IMR-90 (cell line): ENCODE measurements at regions not wholly inside any gene's neighbourhood (a gene's known extent, or its start where the extent isn't known, plus 50 kb on each side); places are given as distances from the start of the nearest gene placed in this dataset.

Experiments
- ATAC-seq: fragments of 200-7000 bp; cut with Tn5 transposase; 2 replicates; pipeline ENCODE4 v1.9.1; 2020; ENCODE audit warnings: low read depth, mild to moderate bottlenecking, moderate library complexity
- BruUV-seq: library from RNA; stranded (reverse); fragments of 400-500 nt; replicated peaks from 2 replicates; lab custom pipeline; 2021; lab: Mats Ljungman, UMichigan
- CTCF ChIA-PET: fragments of 300-600 bp; formaldehyde crosslinking; extraction: SDS; loops from one replicate; lab custom pipeline; 2021; ENCODE audit warnings: antibody characterized with exemption; lab: Yijun Ruan, JAX
- POLR2A ChIA-PET: fragments of 300-600 bp; sonication (Branson Sonifier 250); formaldehyde crosslinking; loops from one replicate; lab custom pipeline; 2022; ENCODE audit warnings: antibody characterized with exemption; ENCODE audit not compliant: unreplicated experiment; lab: Charles Lee
- DNase-seq: peaks from one replicate; pipeline ENCODE4 v3.0.0; 2013
- H2AFZ ChIP-seq: replicated peaks from 2 replicates; pipeline ENCODE3; 2013; ENCODE audit warnings: low read length, mild to moderate bottlenecking; ENCODE audit not compliant: poor library complexity
- H2AK5ac ChIP-seq: 2 replicates; pipeline ENCODE4 v1.6.1; 2013; ENCODE audit warnings: low read depth, low read length, inconsistent platforms
- H2AK9ac ChIP-seq: replicated peaks from 2 replicates; pipeline ENCODE3; 2013; ENCODE audit warnings: mild to moderate bottlenecking, low read depth, low read length, moderate library complexity; ENCODE audit not compliant: poor library complexity
- H2BK120ac ChIP-seq: 2 replicates; pipeline ENCODE4 v1.6.1; 2013; ENCODE audit warnings: low read depth, low read length, inconsistent platforms
- H2BK15ac ChIP-seq: 3 replicates; pipeline ENCODE4 v1.6.1; 2013; ENCODE audit warnings: low read depth, low read length, inconsistent platforms
- H2BK20ac ChIP-seq: 2 replicates; pipeline ENCODE4 v1.6.1; 2013; ENCODE audit warnings: low read depth, mild to moderate bottlenecking, inconsistent platforms, low read length, moderate library complexity
- H2BK5ac ChIP-seq: 2 replicates; pipeline ENCODE4 v1.6.1; 2013; ENCODE audit warnings: mild to moderate bottlenecking, low read depth, low read length, inconsistent platforms; ENCODE audit not compliant: poor library complexity, severe bottlenecking
- H3K14ac ChIP-seq: replicated peaks from 2 replicates; pipeline ENCODE4 v1.6.1; 2013; ENCODE audit warnings: low read depth, low read length, inconsistent platforms
- H3K18ac ChIP-seq: 2 replicates; pipeline ENCODE4 v1.6.1; 2013; ENCODE audit warnings: low read depth, low read length, control low read depth
- H3K23ac ChIP-seq: 2 replicates; pipeline ENCODE4 v1.6.1; 2013; ENCODE audit warnings: low read depth, low read length, inconsistent platforms
- H3K27ac ChIP-seq: 2 replicates; pipeline ENCODE4 v1.5.1; 2013; ENCODE audit warnings: mild to moderate bottlenecking, control low read depth, low read length; ENCODE audit not compliant: insufficient read depth
- H3K27me3 ChIP-seq: 2 replicates; pipeline ENCODE4 v1.6.1; 2013; ENCODE audit warnings: low read length; ENCODE audit not compliant: control insufficient read depth, insufficient read depth
- H3K36me3 ChIP-seq: 2 replicates; pipeline ENCODE4 v1.6.1; 2013; ENCODE audit warnings: low read length, mixed read lengths; ENCODE audit not compliant: control insufficient read depth, insufficient read depth
- H3K4ac ChIP-seq: 2 replicates; pipeline ENCODE4 v1.6.1; 2013; ENCODE audit warnings: low read depth, low read length, inconsistent platforms
- H3K4me1 ChIP-seq: 2 replicates; pipeline ENCODE4 v1.6.1; 2013; ENCODE audit warnings: low read length, mixed read lengths; ENCODE audit not compliant: control insufficient read depth, insufficient read depth
- H3K4me2 ChIP-seq: 2 replicates; pipeline ENCODE4 v1.6.1; 2013; ENCODE audit warnings: low read depth, mild to moderate bottlenecking, control low read depth, low read length, moderate library complexity
- H3K4me3 ChIP-seq: 2 replicates; pipeline ENCODE4 v1.5.1; 2013; ENCODE audit warnings: low read depth, mild to moderate bottlenecking, control low read depth, low read length, moderate library complexity; ENCODE audit not compliant: insufficient read depth
- H3K56ac ChIP-seq: 2 replicates; pipeline ENCODE4 v1.6.1; 2013; ENCODE audit warnings: low read length, inconsistent platforms; ENCODE audit not compliant: insufficient read depth; ENCODE audit errors: extremely low read depth
- H3K79me1 ChIP-seq, 2 experiments: 2 replicates each; pipeline ENCODE4 v1.6.1; 2013; ENCODE audit warnings: low read length in 2 of 2, inconsistent platforms in 1 of 2, low read depth in 1 of 2
- H3K9ac ChIP-seq: 2 replicates; pipeline ENCODE4 v1.6.1; 2013; ENCODE audit warnings: low read depth, low read length, control low read depth
- H3K9me1 ChIP-seq: 2 replicates; pipeline ENCODE4 v1.6.1; 2013; ENCODE audit warnings: low read length, inconsistent platforms; ENCODE audit not compliant: insufficient read depth
- H3K9me3 ChIP-seq: 2 replicates; pipeline ENCODE4 v1.6.1; 2013; ENCODE audit warnings: low read length; ENCODE audit not compliant: control insufficient read depth, insufficient read depth
- H4K20me1 ChIP-seq: 2 replicates; pipeline ENCODE4 v1.6.1; 2013; ENCODE audit warnings: low read length, inconsistent platforms; ENCODE audit not compliant: insufficient read depth
- H4K5ac ChIP-seq: 2 replicates; pipeline ENCODE4 v1.6.1; 2013; ENCODE audit warnings: mild to moderate bottlenecking, low read depth, low read length, control low read depth
- H4K8ac ChIP-seq, 2 experiments: 2 replicates each; pipeline ENCODE4 v1.6.1; 2013; ENCODE audit warnings: low read depth in 2 of 2, low read length in 2 of 2, control low read depth in 1 of 2, inconsistent platforms in 1 of 2
- H4K91ac ChIP-seq: 2 replicates; pipeline ENCODE4 v1.6.1; 2013; ENCODE audit warnings: low read depth, low read length, inconsistent platforms; ENCODE audit not compliant: insufficient read depth
- ELK1 ChIP-seq: fragments of 150-350 bp; IDR thresholded peaks from 2 replicates; pipeline ENCODE4 v1.6.1; 2016; ENCODE audit warnings: low read depth, mild to moderate bottlenecking, low read length, moderate library complexity, borderline replicate concordance
- MAZ ChIP-seq: IDR thresholded peaks from 2 replicates; pipeline ENCODE4 v1.6.1; 2012; ENCODE audit warnings: low read depth, mild to moderate bottlenecking, low read length, improper control_type of control experiment, moderate library complexity, borderline replicate concordance
- MXI1 ChIP-seq: IDR thresholded peaks from 2 replicates; pipeline ENCODE4 v1.6.1; 2012; ENCODE audit warnings: low read depth, mild to moderate bottlenecking, low read length, moderate library complexity, borderline replicate concordance
- POLR2A ChIP-seq: IDR thresholded peaks from 2 replicates; pipeline ENCODE4 v1.6.1; 2012; ENCODE audit warnings: mild to moderate bottlenecking, low read depth, low read length
- RAD21 ChIP-seq: IDR thresholded peaks from 2 replicates; pipeline ENCODE4 v1.6.1; 2012; ENCODE audit warnings: low read length, improper control_type of control experiment
- RCOR1 ChIP-seq: IDR thresholded peaks from 2 replicates; pipeline ENCODE4 v1.6.1; 2012; ENCODE audit warnings: mild to moderate bottlenecking, low read length, improper control_type of control experiment; ENCODE audit not compliant: insufficient replicate concordance
- RFX5 ChIP-seq: IDR thresholded peaks from 2 replicates; pipeline ENCODE4 v1.8.0; 2012; ENCODE audit warnings: low read depth, mild to moderate bottlenecking, low read length, moderate library complexity
- USF2 ChIP-seq: fragments of 150-350 bp; IDR thresholded peaks from 2 replicates; pipeline ENCODE4 v1.6.1; 2017; ENCODE audit warnings: mild to moderate bottlenecking, antibody characterized with exemption, low read length, low read depth
- WGBS, 2 experiments: methylation state at CpG; one replicate each; pipeline versions ENCODE4 v1.1.5 to v1.1.7; 2013; ENCODE audit warnings: missing lambda C conversion rate in 2 of 2; ENCODE audit not compliant: insufficient read length in 1 of 2; ENCODE audit errors: extremely low coverage in 2 of 2; 5-methylcytosine and 5-hydroxymethylcytosine counted together
- dilution Hi-C: fragments of 300-500 bp; cut with HindIII; formaldehyde crosslinking; loops from one replicate; pipeline ENCODE4 v1.14.3; 2018; ENCODE audit warnings: low sequenced_read_pairs; ENCODE audit not compliant: unreplicated experiment
- in situ Hi-C: fragments of 300-500 bp; cut with MboI; formaldehyde crosslinking; loops from 3 replicates; pipeline ENCODE4 v1.14.3; 2019; ENCODE audit warnings: low sequenced_read_pairs, inconsistent platforms, mixed read lengths
- intact Hi-C: fragments of 100-400 bp; cut with micrococcal nuclease; formaldehyde crosslinking; loops from 2 replicates; pipeline ENCODE4 v1.10.0; 2022

GRCh38 chr5:21013237-21013636 is 1025.2 kb upstream of the CDH18 start:
- Histone ChIP-seq H3K14ac (no peak overlapping the region), H2BK120ac (no peak overlapping the region), H3K79me1 (no peaks in the 10 kb centered on the region), H3K27ac (no peak overlapping the region), H3K23ac (no peak overlapping the region), H3K9me1 (no peaks in the 10 kb centered on the region), H3K36me3 (no peaks in the 10 kb centered on the region), H3K9ac (no peak overlapping the region), H3K27me3 (no peaks in the 10 kb centered on the region), H3K18ac (no peak overlapping the region), H3K56ac (no peak overlapping the region), H4K91ac (no peak overlapping the region), H2BK5ac (no peak overlapping the region), H2AFZ (no peak overlapping the region), H3K9me3 (peaks cover 5% of the 10 kb centered on the region; the same call in 1 of the 2 replicates), H2BK20ac (no peak overlapping the region), H3K4ac (no peak overlapping the region), H3K4me2 (no peak overlapping the region), H3K4me1 (no peaks in the 10 kb centered on the region), H2AK9ac (no peak overlapping the region), H3K4me3 (no peak overlapping the region), H2BK15ac (no peak overlapping the region), H4K8ac (no peak overlapping the region), H4K5ac (no peak overlapping the region), H2AK5ac (no peak overlapping the region), H4K20me1 (no peaks in the 10 kb centered on the region)
- CTCF ChIA-PET: no interaction called here
- intact Hi-C loops: no loop called here
- TF ChIP-seq RFX5 (no peak), RCOR1 (no peak), RAD21 (no peak), MAZ (no peak), USF2 (no peak), POLR2A (no peak), ELK1 (no peak), MXI1 (no peak)
- BruUV-seq: no TSS peak
- ATAC-seq (no peak), DNase-seq (no peak)
- no CpG with 5 or more reads among the region's 2 CpGs for WGBS, 2 experiments
- dilution Hi-C loops: no loop called here
- in situ Hi-C loops: no loop called here
- POLR2A ChIA-PET: no interaction called here
